GM19193 (cell line): ENCODE measurements at regions not wholly inside any gene's neighbourhood (a gene's known extent, or its start where the extent isn't known, plus 50 kb on each side); places are given as distances from the start of the nearest gene placed in this dataset.

Source experiments
- POLR2A ChIP-seq: IDR thresholded peaks from 4 replicates; pipeline ENCODE4 v1.6.1; 2011; ENCODE audit not compliant: insufficient read depth, insufficient read length; ENCODE audit errors: extremely low read depth

GRCh38 chr10:21080261-21080660, 183.2 kb upstream of the NEBL start:
- TF ChIP-seq POLR2A: no peak

DNA sequence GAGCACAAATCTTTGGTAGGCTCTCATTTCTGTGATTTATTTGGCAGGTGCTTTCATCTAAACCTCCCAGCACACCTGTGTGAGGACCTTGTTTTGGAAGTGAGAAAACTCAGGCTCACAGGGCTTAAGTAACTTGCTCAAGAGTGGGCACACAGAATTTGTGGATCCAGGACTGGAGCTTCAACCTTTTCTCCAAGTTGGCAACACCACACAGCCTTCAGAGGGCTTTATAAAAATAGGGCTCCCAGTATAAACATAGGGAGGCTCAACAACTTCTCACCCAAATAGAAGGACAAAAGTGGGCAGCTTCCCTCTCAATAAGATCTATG, 182.2 kb upstream of the NEBL start:
- TF ChIP-seq POLR2A: no peak

GRCh38 chr10:21078410-21079329, 181.6 kb upstream of the NEBL start:
- TF ChIP-seq POLR2A: no peak

DNA sequence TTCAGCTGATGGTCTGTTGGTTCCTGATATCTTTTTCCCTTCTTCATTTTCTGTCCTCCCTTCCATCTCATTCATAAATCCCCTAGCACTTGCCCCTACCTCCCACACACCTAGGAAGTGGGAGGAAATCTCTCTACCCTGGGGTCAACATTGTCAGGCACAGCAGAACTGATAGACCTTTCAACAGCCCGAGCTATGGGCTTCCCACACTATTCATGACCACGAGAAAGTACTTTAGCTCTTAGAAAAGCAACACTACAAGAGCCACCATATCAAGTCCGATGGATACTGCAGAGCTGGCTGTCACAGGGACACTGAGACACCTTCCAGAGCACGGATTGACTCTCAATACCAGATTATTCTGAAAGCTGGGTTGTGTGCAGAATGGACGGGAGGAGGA, 180.6 kb upstream of the NEBL start:
- no peak for TF ChIP-seq POLR2A

DNA sequence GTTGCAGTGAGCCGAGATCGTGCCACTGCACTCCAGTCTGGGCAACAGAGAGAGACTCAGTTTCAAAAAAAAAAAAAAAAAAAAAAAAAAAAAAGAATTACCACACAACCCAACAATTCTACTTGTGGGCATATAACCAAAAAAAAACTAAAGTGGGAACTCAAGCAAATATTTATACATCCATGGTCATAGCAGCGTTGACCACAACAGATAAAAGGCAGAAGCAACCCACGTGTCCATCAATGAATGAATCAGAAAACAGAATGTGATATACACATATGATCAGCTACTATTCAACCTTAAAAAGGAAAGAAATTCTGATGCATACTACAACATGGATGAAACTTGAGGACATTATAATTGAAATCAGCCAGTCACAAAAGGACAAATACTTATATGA, 179.3 kb upstream of the NEBL start:
- TF ChIP-seq POLR2A: no peak

- no peak for TF ChIP-seq POLR2A
Measured at GRCh38 chr10:21075880-21076279, 178.8 kb upstream of the NEBL start.

- TF ChIP-seq POLR2A: no peak
Measured at GRCh38 chr10:21071001-21071673, 174.0 kb upstream of the NEBL start.

GRCh38 chr10:21069929-21070700, 173.0 kb upstream of the NEBL start:
- no peak for TF ChIP-seq POLR2A

DNA sequence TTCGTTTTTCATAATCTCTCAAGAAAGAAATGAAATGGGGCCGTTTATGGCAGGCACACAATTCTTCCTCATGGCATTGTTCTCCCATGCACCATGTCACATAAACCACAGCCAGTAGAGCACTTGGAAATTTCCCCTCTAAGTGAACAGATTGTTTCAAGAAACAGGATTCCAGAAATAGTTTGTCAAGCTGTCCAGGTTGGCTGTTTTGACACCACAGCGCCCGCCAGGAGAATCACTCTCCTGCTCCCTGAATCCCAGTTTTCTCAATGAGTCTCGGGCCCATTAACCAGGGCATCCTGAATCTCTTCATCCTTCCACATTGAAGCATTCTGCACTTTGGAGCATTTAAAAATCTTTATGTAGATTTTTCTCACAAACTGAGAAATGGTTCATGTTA, 172.2 kb upstream of the NEBL start:
- TF ChIP-seq POLR2A: no peak

GRCh38 chr10:21068026-21068656, 171.0 kb upstream of the NEBL start:
- no peak for TF ChIP-seq POLR2A

GRCh38 chr10:21065621-21066248, 168.6 kb upstream of the NEBL start:
- no peak for TF ChIP-seq POLR2A

DNA sequence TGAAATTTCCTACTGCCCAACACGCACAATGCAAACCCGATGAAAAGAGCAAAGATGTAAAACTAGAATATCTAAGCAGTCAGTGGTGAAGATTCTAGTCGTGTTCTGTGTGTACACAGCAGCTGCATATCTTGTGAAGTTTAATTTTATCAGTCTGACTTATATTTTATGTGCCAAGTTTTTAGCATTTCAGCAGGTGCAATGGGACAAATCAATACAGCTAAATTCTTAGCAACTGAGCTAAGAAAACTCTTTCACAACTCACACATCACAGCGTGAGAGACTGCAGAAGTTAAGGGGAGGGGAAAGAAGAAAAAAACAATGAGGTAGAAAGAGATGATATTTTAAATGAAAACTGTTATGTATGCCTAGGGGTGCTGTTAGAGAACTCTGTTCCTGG, 164.9 kb upstream of the NEBL start:
- no peak for TF ChIP-seq POLR2A

GRCh38 chr10:21061184-21061583, 164.1 kb upstream of the NEBL start:
- no peak for TF ChIP-seq POLR2A

DNA sequence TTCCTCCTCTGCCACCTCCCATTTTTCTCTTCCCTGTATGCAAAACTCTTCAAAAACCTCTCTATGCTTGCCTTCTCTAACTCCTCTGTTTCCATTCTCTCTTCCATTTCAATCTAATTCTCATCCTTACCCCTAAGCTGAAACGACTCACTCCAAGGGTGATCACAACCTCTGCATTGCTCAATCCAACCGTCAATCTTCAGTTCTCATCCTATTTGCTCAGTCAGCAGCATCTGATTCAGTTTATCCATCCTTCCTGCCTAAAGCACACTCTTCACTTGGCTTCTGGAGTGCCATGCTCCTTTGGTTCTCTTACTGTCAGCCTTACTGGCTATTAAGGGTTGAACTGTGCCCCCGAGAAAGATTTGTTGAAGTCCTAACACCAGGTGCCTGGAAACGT, 163.5 kb upstream of the NEBL start:
- TF ChIP-seq POLR2A: no peak

DNA sequence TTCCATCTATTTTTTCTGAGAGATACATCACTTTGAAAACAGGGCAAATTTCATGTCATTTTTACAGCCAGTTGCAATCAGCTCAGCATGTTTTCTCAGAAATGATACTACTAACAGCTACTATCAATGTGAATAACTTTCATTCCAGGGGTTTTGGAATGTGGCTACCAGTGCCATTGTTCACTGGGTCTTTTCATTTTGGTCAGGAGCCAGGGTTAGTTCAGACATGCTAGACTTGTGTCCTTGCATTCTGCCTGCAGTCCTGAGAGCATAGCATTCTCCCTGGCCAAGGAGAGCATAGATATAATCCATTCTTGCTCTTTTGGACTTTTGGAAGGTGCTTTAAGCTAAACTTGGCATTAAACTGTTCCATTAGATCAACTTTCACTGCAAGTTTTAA, 160.9 kb upstream of the NEBL start:
- no peak for TF ChIP-seq POLR2A
